ENCODE measurements at regions not wholly inside any gene's neighbourhood (a gene's known extent, or its start where the extent isn't known, plus 50 kb on each side); places are given as distances from the start of the nearest gene placed in this dataset.
"Not testable (repeated sequence)": the region's sequence is repeated elsewhere in the genome, so short reads cannot be mapped to it uniquely, and the experiment has no call there.

DNA sequence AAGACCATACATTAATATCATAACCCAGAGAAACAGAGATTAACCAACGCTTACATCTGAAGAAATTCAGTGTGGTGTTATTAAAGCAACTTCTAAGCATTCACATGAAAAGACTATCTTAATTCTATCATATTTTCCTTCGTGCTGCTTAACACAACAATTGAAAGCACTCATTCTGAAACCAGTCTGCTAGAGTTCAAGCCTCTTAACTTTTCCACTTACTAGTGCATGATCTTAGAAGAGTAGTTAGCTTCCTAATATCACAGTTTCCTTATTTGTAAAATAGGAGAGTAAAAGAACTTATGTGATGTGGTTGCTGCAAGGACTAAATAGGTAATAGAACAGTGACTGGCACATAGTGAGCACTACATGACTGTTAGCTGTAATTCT is 379.3 kb downstream of the TRIM36 start:
- FAIRE-seq: no peak

DNA sequence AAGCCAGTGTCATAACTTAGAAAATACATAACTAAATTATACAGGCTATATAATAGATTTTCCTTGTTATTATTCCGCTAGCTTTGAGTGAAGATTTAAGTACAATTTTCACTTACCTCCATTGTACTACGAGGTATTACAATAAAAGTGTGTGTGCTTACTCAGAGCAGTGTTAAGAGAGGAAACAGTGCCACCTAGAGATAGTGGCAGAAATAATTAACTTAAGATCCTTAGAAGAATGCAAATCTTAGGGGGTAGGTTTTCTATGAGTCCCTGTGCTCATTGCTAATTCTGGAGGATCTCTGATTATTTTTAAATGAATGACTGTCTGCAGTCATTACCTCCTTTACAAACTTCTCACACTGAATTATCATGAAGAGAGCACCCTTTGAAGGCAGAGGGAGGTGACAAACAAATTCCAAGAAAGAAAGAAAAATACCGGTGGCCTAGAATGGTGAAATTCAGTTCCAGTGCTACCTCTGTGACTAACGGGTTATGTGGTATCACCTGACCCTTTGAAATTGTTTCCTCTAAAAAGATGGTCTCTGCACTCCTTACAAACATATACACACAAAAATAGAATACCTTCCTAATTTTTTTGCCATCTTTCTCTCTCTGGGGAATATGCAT is 379.8 kb downstream of the TRIM36 start:
- no peak for FAIRE-seq

- no peak for FAIRE-seq
Observed at GRCh38 chr5:114782869-114783268, 386.8 kb downstream of the TRIM36 start.

DNA sequence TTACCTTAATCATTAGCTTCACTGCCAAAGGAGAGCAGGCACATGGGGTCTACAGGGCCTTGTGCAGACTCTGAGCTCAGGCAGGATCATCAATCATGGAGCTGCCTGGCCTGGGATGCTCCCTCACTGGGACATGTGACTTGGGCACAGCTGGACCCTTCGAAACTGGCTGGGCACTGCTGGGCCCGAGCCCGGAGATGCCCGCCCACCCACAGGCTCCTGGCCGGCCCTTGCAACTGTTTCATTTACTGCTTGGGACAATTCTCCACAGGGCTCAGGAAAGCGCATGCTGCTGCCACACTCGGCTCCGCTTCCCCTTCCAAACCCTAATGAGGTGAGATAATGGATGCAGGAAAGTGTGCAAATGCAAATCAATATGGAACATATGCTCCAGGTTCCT is 387.5 kb downstream of the TRIM36 start:
- FAIRE-seq: no peak

DNA sequence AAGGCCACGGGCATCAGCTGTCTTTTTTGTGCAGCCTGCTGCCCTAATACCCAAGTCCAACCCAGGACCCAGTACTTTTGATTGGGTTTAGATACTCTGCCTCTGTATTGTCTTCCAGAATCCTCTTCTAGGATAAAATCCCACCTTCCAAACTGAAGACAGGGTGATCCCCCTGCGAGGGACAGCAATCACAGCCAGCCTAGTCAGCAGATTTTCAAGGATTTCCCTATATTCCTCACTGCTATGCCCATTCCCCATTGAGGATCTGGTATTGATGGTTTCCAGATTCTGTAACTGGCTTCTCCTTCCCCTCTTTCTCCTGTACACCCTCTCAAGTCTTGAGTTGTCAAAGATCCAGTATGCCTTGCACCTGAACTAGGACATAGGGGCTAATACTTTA is 389.4 kb downstream of the TRIM36 start:
- no peak for FAIRE-seq

GRCh38 chr5:114744406-114744805 is 382.5 kb downstream of the KCNN2 start:
- no peak for FAIRE-seq

DNA sequence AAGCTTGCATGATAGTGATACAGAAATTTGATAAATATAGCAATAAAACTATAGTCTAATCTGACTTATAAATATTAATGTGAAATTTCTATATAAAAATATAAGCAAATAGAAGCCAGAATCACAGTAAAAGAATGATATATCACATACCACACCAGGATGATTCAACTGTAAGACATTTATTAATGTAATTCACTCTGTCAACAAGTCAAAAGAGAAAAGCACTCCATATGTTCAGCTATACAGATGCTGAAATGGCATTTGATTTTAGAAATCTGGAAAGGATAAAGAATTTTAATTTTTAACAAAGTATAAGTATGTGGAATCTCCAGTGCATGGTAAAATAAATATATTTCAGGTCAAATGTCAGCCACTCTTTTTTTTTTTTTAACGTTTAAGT is 372.4 kb downstream of the KCNN2 start:
- FAIRE-seq: no peak

DNA sequence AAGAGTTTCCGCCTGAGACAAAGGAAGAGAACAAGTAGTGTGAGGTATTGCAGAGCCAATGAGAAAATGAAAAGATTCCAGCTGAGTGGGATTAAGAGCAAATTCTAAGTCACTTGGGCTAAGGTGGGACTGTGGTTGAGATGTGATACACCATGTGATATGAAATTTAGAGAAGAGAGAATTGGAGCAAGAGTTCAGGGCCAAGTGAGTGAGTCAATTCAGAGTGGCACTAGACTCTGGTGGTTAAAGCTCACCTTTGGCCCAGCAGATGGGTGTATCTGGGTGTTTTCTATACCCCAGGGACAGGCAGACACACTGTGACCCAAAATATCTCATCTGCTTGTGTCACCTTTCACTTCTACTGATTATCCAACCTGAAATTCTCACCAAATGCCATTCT is 368.1 kb downstream of the KCNN2 start:
- FAIRE-seq: no peak

DNA sequence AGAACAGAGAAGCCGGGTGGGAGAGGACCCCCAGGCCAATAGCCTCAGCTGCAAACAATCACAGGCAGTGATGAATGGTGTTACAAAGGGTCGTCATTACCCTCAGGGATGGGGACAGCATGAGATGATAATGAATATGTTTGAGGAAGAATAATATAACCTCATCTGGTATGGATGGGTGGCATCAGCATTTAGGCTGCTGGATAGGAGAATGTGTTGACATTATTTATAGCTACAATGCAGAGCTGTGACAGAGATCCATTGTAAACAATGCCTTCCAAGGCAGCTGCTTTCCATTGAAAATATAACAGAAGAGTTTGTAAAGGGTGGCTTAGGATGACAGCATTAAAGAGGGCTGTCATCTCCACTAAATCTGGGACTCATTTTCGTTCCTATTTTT is 365.5 kb downstream of the KCNN2 start:
- no peak for FAIRE-seq

- FAIRE-seq: no peak
Observed at GRCh38 chr5:114726131-114726530, 364.3 kb downstream of the KCNN2 start.

DNA sequence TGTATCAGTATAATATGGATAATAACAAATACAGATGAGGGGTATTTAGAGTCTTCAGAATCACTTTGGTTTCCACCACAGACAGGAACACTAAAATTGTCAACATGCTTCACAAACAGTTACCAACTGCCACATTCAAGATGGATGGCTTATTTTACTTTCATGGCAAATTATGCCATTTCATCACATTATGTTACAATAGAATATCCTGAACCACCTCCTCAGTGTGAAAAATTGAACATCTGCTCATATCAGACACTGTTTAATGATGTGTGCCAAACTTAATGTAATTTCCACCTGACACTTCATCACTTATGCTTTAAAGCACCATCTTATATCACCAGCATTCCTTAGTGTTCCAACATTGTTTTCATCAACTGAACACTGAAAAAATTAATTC is 357.4 kb downstream of the KCNN2 start:
- FAIRE-seq: no peak

- FAIRE-seq: no peak
Observed at GRCh38 chr5:114716955-114717354, 355.1 kb downstream of the KCNN2 start.

DNA sequence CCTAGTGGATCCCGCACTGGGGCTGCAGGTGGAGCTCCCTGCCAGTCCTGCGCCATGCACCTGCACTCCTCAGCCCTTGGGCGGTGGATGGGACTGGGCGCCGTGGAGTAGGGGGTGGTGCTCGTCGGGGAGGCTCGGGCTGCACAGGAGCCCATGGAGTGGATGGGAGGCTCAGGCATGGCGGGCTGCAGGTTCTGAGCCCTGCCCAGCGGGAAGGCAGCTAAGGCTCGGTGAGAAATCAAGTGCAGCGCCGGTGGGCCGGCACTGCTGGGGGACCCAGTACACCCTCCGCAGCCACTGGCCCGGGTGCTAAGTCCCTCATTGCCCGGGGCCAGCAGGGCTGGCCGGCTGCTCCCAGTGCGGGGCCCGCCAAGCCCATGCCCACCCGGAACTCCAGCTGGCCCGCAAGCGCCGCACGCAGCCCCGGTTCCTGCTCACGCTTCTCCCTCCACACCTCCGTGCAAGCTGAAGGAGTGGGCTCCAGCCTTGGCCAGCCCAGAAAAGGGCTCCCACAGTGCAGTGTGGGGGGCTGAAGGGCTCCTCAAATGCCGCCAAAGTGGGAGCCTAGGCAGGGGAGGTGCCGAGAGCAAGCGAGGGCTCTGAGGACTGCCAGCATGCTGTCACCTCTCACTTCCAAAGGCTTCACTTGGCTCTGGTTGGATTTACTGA is 342.5 kb downstream of the KCNN2 start:
- not testable (repeated sequence) for FAIRE-seq

- FAIRE-seq: no peak
Observed at GRCh38 chr5:114702731-114703130, 340.9 kb downstream of the KCNN2 start.

GRCh38 chr5:114702136-114702535 is 340.3 kb downstream of the KCNN2 start:
- no peak for FAIRE-seq

DNA sequence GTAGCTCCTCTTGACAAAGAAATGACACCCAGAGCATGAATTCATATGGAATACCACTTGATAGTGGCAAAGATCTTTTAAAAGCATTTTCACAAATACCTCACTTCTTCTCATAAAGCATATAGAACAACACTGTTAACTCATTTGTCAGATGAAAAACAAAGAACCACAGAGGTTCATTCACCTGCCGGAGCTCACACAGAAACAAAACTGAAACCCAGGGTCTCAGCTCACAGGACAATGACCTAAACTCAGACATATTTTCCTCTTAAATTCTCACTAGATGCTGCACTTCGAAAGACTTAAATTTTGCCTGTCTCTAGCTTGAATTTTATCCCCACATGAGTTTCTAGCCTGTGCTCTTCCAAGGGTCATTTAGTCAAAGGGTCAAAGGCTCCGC is 339.0 kb downstream of the KCNN2 start:
- no peak for FAIRE-seq

- no peak for FAIRE-seq
Observed at GRCh38 chr5:114695292-114695904, 333.5 kb downstream of the KCNN2 start.

- FAIRE-seq: no peak
Observed at GRCh38 chr5:114686356-114686755, 324.5 kb downstream of the KCNN2 start.

- no peak for FAIRE-seq
Observed at GRCh38 chr5:114678778-114679177, 316.9 kb downstream of the KCNN2 start.

DNA sequence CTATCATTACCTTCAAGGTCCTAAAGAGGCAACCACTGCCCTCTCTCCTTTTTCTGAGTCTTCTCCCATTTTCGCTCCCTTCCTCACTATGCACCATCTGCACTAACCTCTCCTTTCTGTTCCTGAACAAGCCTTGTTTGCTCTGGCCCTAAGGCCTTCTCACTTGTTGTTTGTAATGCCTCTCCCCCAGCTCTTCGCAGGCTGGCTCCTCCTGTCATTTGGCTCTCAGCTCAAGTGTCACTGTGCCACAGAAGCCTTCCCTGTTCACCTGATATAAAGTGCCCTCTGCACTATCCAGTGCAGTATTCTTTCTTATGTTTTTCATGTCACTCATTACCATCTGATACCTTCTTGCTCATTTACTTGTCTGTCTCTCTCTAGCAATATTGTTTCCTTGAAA is 303.7 kb downstream of the KCNN2 start:
- FAIRE-seq: no peak

DNA sequence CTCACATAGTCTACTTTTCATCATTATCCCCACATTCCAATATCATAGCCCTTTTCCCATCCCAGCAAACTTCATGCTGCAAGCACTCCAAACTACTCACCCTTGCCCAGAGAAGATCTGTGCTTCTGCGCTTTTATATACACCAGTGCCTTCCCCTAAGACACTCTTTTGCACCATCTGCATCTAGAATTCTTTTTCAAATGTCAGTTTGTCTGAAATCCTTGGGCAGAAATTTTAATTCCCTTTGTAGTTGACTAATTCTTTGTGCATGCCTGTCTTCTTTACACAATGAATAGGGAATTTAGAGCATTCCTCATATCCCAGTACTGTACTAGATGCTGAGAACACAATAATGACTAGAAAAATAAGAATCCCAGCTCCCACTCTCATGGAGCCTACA is 298.9 kb downstream of the KCNN2 start:
- FAIRE-seq: no peak

GRCh38 chr5:114658194-114658593 is 296.3 kb downstream of the KCNN2 start:
- no peak for FAIRE-seq

DNA sequence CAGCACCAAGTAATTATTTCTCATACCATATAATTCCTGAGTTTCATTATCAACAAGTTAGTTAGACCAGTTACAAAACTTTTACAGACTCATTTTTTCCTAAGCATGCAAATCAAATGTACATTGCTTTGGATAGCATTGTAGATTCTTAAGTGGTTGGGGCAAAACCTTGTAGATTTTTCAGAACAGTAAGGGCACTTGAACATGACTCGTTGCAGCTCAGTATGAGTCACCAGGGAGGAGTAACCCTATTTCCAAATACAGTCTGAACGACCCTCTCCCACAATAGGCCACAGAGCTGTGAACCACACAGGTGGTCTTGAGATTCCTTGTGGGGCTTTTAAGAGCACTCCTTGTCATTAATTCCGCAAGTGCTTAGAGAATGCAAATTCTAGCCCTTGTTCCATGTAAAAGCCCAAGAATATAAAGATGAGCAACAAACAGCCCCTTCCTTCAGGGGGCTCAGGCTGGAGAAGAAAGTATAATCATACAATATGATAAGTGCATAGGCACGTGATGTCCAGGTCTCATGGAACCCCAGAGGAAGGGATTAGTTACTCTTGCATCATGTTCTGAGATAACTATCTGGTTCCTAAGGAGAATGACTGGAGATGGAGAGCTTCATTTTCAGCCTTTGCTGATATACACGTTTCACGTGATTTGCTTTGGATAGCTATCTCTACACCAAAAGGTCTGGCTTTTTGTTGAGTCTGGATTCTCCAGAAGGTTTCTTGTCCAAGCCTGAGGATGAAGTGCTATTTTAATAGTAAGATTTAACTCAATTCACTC is 295.7 kb downstream of the KCNN2 start:
- FAIRE-seq: no peak

GRCh38 chr5:114649878-114650277 is 288.0 kb downstream of the KCNN2 start:
- no peak for FAIRE-seq
